ENCODE measurements at regions not wholly inside any gene's neighbourhood (a gene's known extent, or its start where the extent isn't known, plus 50 kb on each side); places are given as distances from the start of the nearest gene placed in this dataset.
"Not testable (repeated sequence)": the region's sequence is repeated elsewhere in the genome, so short reads cannot be mapped to it uniquely, and the experiment has no call there.

DNA sequence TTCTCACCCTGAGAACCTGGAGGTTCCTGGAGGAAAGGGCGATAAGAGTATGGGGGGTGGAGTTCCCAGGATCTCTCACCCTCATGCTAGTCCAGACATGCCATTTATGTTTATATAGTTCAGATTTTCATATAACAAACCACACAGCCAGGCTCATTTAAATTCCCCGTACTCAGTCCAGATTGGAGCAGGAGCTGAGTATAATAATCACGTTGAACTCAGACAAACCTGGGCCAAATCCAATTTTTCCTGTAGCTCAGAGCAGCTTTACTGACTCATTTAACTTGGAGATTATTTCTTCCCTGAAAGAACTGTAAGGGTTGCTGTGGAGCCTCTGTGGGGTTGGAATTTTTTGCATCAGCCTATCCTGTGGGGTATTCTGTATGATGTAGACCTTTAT lies 660.8 kb downstream of the TMEM121 start:
- Mint-ChIP-seq H3K9me3 (ENCODE audit: low read depth) (peaks cover 65% of the 10 kb centered on the region), H3K27me3 (ENCODE audit: low read depth) (no peaks in the 10 kb centered on the region)
- TF ChIP-seq, protein P1, sequence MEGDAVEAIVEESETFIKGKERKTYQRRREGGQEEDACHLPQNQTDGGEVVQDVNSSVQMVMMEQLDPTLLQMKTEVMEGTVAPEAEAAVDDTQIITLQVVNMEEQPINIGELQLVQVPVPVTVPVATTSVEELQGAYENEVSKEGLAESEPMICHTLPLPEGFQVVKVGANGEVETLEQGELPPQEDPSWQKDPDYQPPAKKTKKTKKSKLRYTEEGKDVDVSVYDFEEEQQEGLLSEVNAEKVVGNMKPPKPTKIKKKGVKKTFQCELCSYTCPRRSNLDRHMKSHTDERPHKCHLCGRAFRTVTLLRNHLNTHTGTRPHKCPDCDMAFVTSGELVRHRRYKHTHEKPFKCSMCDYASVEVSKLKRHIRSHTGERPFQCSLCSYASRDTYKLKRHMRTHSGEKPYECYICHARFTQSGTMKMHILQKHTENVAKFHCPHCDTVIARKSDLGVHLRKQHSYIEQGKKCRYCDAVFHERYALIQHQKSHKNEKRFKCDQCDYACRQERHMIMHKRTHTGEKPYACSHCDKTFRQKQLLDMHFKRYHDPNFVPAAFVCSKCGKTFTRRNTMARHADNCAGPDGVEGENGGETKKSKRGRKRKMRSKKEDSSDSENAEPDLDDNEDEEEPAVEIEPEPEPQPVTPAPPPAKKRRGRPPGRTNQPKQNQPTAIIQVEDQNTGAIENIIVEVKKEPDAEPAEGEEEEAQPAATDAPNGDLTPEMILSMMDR (IDR thresholded peaks at IDR 0.05): no peak

DNA sequence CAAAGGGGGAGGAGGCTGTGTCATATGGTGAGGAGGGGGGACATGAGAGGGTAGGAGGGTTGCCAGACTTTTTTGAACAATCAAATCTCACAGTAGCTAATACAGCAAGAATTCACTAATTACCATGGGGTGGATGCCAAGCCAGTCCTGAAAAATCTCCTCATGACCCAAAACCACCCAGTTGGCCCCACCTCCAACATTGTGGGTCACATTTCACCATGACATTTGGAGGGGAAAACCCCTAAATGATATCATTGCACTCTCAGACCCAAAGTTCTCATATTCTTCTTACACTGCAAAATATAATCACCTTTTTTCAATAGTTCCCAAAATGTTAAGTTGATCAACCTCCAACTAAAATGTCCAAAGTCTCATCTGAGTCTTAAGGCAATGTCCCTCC lies 666.3 kb downstream of the TMEM121 start:
- not testable (repeated sequence) for H3K36me3 Mint-ChIP-seq (ENCODE audit: low read depth)

More for the DNA sequence above, 660.8 kb downstream of the TMEM121 start:
- H3K4me3 Mint-ChIP-seq (ENCODE audit: unreplicated experiment): no peak overlapping the region
- H3K27ac Mint-ChIP-seq (ENCODE audit: unreplicated experiment): no peak overlapping the region
- H3K4me1 Mint-ChIP-seq (ENCODE audit: low read depth): no peaks in the 10 kb centered on the region
- no peaks in the 10 kb centered on the region for H3K36me3 Mint-ChIP-seq (ENCODE audit: low read depth)
- no peak for DNase-seq (ENCODE audit: low spot score)

DNA sequence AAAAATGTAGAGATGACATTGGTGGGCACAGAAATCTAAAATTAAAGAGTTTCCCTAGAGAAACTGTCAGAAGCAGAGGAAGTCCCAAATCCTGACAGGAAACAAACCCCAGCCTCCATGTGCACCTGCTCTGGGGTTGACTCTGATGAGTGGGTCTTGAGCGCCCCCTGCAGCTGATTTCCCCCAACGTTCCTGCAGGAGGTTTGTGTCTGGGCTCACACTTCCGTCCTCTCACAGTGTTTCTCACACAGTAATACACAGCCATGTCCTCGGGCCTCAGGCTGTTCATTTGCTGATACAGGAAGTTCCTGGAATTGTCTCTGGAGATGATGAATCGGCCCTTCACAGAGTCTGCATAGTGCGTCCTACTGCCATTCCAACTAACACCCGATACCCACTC lies 670.1 kb downstream of the TMEM121 start:
- not testable (repeated sequence) for H3K27ac Mint-ChIP-seq (ENCODE audit: unreplicated experiment)

More for the DNA sequence above, 666.3 kb downstream of the TMEM121 start:
- H3K27ac Mint-ChIP-seq (ENCODE audit: unreplicated experiment); DNase-seq (ENCODE audit: low spot score); H3K27me3 Mint-ChIP-seq (ENCODE audit: low read depth); H3K4me1 Mint-ChIP-seq (ENCODE audit: low read depth); H3K4me3 Mint-ChIP-seq (ENCODE audit: unreplicated experiment): not testable (repeated sequence)
- H3K9me3 Mint-ChIP-seq (ENCODE audit: low read depth): peaks cover 60% of the 10 kb centered on the region

DNA sequence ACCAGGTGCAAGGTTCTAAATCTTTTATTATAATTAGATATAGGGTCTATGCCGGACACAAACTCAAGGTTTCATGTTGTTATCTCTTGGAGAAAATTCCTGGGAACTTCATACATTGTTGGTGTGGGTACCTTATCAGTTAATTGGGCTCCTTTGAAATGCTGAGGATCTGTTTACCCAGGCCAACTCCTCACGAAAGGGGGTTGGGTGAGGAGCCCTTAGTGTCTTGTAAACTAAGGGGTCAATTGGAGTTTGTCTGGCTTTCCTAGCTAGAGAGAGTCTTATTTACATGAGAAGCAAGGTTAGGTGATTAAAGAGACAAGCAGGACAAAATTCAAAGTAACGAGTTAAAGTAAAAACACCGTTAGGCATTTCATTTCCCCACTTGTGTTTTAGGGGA lies 670.9 kb downstream of the TMEM121 start:
- H3K4me1 Mint-ChIP-seq (ENCODE audit: low read depth); H3K27ac Mint-ChIP-seq (ENCODE audit: unreplicated experiment); H3K4me3 Mint-ChIP-seq (ENCODE audit: unreplicated experiment); H3K27me3 Mint-ChIP-seq (ENCODE audit: low read depth); DNase-seq (ENCODE audit: low spot score); H3K36me3 Mint-ChIP-seq (ENCODE audit: low read depth): not testable (repeated sequence)
- H3K9me3 Mint-ChIP-seq (ENCODE audit: low read depth): peaks cover 75% of the 10 kb centered on the region

More for the DNA sequence above, 670.1 kb downstream of the TMEM121 start:
- DNase-seq (ENCODE audit: low spot score); H3K27me3 Mint-ChIP-seq (ENCODE audit: low read depth); H3K4me3 Mint-ChIP-seq (ENCODE audit: unreplicated experiment); H3K4me1 Mint-ChIP-seq (ENCODE audit: low read depth); H3K36me3 Mint-ChIP-seq (ENCODE audit: low read depth): not testable (repeated sequence)
- peaks cover 72% of the 10 kb centered on the region for H3K9me3 Mint-ChIP-seq (ENCODE audit: low read depth)

DNA sequence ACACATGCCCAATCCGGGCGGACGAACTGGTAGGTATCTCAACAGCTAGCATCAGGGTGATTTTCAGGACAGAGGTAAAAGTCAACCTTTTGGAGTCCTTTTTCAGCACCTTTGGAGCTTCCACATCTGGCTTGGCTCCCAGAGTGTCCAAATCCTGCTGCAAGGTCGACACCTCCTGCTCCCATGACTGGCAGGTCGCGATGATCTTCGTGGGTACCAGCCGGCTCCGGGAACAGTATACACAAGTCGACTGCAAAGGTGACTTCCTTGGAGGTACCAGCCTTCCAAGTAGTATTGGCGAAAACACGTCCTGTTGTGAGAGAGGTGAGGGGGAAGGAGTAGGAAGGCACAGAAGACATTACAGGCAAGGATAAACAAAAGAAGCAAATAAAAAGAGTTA lies 672.7 kb downstream of the TMEM121 start:
- Mint-ChIP-seq H3K27ac (ENCODE audit: unreplicated experiment) (no peak overlapping the region), H3K27me3 (ENCODE audit: low read depth) (no peaks in the 10 kb centered on the region), H3K9me3 (ENCODE audit: low read depth) (peaks cover 73% of the 10 kb centered on the region), H3K4me1 (ENCODE audit: low read depth) (no peaks in the 10 kb centered on the region), H3K4me3 (ENCODE audit: unreplicated experiment) (no peak overlapping the region), H3K36me3 (ENCODE audit: low read depth) (no peaks in the 10 kb centered on the region)
- DNase-seq (ENCODE audit: low spot score): no peak
- TF ChIP-seq, protein P1 (IDR thresholded peaks at IDR 0.05): no peak

DNA sequence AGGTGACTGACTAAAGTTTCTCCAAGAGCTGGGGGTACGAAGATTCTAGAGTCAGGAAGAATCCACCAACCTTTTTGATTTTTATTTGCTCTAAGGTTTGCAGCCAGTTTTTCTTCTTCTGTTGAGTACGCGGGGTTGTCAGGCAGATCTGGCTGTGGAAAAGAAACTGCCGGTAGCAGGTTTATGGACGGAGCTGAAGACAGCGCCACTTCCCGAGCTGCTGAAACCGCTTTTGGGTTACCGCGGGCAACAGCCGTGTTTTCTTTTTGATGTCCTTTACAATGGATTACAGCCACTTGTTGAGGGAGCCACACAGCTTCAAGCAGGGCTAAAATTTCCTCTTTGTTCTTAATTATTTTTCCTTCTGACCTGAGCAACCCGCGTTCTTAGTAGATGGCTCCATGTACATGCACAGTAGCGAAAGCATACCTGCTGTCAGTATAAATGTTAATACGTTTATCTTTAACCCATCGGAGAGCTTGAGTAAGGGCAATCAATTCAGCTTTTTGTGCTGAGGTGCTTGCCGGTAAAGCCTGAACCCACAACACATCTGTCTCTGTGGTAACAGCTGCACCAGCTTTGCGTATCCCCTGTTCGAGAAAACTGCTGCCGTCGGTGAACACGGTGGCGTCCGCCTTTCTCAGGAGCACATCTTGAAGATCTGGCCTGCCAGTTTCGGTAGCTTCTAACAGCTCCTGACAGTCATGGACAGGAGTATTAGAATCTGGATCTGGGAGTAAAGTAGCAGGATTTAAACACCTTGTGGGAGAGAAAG lies 674.3 kb downstream of the TMEM121 start:
- DNase-seq (ENCODE audit: low spot score): no peak
- Mint-ChIP-seq H3K4me3 (ENCODE audit: unreplicated experiment) (no peak overlapping the region), H3K36me3 (ENCODE audit: low read depth) (peaks cover 2% of the 10 kb centered on the region), H3K27ac (ENCODE audit: unreplicated experiment) (no peak overlapping the region), H3K4me1 (ENCODE audit: low read depth) (no peaks in the 10 kb centered on the region), H3K27me3 (ENCODE audit: low read depth) (no peaks in the 10 kb centered on the region), H3K9me3 (ENCODE audit: low read depth) (peaks cover 74% of the 10 kb centered on the region)
- TF ChIP-seq, protein P1 (IDR thresholded peaks at IDR 0.05): no peak

DNA sequence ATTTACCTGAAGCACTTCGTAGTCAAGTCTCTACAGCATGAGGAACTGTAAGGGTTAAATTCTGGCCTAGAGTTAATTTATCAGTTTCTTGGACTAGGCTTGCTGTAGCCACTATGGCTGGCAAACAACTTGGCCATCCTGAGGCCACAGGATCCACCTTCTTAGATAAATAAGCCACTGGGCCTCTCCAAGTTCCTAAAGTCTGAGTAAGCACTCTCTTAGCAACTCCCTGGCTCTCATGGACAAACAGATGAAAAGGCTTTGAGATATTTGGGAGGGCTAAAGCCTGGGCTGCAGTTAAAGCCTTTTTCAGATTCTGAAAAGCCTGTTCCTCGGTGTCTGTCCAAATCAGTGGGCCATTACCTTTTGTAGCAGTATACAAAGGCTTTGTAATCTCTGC lies 675.0 kb downstream of the TMEM121 start:
- no peak overlapping the region for H3K4me3 Mint-ChIP-seq (ENCODE audit: unreplicated experiment)
- H3K9me3 Mint-ChIP-seq (ENCODE audit: low read depth): peaks cover 73% of the 10 kb centered on the region

More for the DNA sequence above, 675.0 kb downstream of the TMEM121 start:
- H3K36me3 Mint-ChIP-seq (ENCODE audit: low read depth): peaks cover 3% of the 10 kb centered on the region
- no peak overlapping the region for H3K27ac Mint-ChIP-seq (ENCODE audit: unreplicated experiment)
- TF ChIP-seq, protein P1 (IDR thresholded peaks at IDR 0.05): no peak
- no peaks in the 10 kb centered on the region for H3K4me1 Mint-ChIP-seq (ENCODE audit: low read depth)
- no peak for DNase-seq (ENCODE audit: low spot score)
- no peaks in the 10 kb centered on the region for H3K27me3 Mint-ChIP-seq (ENCODE audit: low read depth)

Data from chondrocyte (in vitro differentiated cells).